HG03103 (cell line): ENCODE measurements at regions not wholly inside any gene's neighbourhood (a gene's known extent, or its start where the extent isn't known, plus 50 kb on each side); places are given as distances from the start of the nearest gene placed in this dataset.
"Not testable (repeated sequence)": the region's sequence is repeated elsewhere in the genome, so short reads cannot be mapped to it uniquely, and the experiment has no call there.

Source experiments
- ATAC-seq: cut with Tn5 transposase; IDR thresholded peaks from one replicate; pipeline ENCODE4 v1.9.1; 2021; ENCODE audit warnings: low read depth; ENCODE audit not compliant: unreplicated experiment

DNA sequence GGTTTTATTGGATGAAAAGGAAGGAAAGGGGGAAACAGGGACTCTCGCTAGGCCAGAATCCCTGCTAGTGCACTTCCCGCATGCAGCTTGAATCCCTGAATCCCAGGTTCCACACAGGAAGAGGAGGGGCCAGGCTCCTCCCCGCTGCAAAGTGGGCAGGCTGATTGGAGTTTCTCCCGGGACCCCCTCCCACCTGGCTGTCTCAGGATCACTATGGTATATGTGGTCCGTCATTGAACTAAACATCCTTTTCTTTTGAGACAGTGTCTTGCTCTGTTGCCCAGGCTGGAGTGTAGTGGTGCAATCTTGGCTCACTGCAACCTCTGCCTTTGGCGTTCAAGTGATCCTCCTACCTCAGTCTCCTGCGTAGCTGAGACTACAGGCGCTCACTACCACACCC is 70.7 kb downstream of the FAM50B start:
- no peak for ATAC-seq

DNA sequence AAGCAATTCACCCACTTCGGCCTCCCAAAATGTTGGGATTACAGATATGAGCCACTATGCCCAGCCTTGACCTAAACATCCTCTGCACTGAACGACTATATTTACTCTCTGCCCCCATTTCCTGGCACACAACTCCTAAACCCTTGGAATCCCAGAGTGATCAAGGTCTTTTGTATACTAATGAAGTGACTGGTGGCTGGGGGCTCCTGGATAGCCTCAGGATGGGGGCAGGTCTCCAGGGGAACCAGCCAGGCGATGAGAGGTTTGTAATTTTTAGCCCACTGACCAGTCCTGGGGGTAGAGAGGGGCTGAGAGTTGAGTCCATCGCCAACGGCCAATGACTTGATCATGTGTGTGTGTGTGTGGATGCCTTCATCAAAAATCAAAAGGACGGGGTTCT is 71.1 kb downstream of the FAM50B start:
- no peak for ATAC-seq

DNA sequence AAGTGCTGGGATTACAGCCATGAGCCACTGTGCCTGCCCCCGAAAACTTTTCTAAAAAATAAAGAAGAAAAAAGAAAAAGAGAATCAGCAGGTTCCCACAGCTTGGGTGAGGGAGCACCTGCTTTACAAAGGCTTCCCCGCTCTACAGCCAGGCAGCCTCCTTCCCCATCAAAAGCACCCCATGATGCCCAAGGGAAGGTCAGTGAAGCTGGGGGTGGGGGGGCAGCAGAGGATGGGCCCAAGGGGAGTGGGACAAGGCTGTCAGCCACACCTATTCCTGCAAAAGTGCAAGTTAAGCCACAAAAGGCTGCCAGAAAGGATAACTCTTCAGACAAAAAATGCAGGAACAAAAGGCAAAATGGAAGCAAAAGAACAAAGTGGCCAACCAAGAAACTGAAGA is 72.5 kb downstream of the FAM50B start:
- no peak for ATAC-seq

DNA sequence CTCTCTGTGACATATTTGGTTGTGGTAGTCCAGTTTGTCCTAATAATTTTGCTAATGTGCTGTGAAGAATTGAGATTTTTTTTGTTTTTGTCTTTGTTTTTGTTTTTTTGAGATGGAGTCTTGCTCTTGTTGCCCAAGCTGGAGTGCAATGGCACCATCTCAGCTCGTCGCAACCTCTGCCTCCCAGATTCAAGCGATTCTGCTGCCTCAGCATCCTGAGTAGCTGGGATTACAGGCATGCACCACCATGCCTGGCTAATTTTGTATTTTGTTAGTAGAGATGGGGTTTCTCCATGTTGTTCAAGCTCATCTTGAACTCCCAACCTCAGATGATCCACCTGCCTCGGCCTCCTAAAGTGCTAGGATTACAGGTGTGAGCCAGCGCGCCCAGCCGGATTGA is 73.4 kb downstream of the FAM50B start:
- not testable (repeated sequence) for ATAC-seq

DNA sequence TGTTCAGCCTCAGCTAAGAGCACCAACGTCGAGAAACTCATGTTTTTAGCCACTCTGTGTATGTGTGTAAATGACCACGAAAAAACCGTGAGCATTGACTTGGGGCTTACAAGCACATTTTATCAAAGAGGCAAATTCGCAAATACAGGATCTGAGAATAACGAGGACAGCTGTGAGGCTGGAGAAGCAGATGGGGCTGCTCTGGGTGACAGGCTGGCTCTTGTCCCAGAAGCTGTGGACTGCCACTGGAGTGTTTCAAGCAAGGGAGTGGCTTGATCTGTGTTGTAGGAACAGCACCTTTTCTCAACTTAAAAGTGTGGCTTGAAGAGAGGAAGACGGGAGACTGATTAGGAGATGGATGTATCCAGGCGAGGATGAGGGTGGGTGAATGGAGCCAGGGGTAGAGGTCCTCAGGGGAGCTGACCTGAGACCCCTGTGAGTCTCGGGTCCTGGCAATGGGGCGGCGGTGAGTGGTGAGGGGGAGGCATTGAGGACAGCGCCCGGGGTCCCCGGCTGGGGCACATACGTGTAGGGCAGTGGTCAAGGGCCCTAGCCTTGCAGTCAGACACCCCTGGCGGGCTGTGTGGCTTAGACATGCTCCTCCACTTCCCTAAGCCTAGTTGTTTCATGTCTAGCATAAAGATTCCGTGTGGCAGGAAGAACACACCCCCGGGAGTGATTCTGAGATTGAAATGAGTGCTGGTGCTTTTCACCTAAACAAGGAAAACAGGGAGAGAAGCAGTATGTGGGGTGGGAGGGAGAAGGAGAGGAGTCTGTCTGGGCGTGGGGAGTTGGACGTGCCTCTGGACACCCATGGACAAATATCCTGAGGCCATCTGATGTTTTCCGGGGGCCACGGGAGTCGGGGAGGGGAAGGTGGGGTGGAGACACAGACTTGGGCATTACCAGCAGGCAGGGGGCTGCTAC is 76.3 kb downstream of the FAM50B start:
- not testable (repeated sequence) for ATAC-seq

DNA sequence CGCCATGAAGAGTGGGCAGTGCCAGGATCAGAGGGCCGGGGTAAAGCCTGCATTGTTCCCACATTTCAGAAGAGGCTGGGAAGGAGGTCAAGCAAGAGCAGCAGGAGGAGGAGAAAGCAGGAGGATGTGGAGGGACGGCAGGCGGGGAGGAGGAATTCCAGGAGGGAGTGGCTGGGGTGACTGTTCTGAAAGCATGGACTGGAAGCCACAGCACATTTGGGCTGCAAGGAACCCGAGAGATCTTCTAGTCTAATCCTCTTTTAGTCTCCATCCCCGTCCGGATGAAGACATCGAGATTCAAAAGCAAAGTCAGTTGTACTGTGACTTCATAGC is 76.9 kb downstream of the FAM50B start:
- no peak for ATAC-seq

DNA sequence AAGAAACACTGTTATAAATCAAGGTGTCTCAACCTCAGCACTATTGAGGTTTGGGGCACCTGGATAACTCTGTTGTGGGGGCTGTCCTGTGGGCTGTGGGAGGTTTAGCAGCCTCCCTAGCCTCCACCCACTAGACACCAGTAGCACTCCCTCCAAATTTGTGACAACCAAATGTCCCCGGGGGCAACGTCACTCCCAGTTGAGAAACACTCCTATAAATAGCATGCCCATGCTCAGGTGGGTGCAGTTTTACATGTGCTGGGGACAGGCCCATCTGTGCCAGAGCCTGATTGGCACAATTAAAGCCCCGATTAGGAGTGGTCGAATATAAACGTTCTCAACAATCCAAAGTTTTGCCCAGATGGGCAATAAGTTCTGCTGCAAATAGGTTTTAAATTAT is 78.9 kb downstream of the FAM50B start:
- ATAC-seq = no peak

DNA sequence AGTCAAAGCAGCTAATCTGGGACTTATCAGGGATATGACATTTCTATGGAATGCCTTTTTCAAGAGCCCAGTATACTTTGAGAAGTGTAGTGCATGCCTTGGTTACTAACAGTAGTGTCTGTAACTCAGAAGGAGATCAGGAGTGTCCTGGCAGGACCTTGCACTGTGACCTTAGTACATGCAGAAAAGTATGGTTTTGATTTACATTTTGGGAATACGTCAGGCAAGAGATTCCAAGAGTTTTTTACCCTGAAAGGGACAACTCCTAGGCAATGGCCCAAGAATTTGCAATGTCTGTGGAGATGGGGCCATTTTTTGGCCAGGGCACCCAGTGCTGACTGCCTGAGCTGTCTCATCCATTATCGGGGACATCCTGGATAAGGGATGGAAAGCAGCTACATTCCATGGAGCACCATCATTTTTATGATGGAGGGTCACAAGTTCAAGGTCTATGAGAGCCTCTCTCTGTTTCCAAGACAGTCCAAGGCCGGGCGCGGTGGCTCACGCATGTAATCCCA is 80.2 kb downstream of the FAM50B start:
- ATAC-seq = no peak

DNA sequence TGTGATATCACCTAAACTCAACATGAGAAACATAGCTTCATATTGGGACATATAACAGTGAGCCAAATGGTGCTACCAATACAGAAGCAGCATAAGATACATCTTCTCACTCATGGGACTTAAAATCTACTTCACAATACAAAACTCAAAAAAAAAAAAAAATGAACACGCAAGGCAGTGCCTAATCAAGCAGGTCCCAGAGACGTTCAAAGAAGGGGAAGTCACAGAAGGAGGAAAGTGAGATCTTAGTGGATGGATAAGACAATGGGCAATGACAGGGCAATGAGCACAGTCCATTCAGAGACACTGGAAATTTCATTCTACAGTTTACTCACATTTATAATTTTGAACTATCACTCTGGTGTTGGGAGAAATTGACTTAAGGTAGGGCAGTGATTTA is 88.3 kb downstream of the FAM50B start:
- ATAC-seq = no peak

DNA sequence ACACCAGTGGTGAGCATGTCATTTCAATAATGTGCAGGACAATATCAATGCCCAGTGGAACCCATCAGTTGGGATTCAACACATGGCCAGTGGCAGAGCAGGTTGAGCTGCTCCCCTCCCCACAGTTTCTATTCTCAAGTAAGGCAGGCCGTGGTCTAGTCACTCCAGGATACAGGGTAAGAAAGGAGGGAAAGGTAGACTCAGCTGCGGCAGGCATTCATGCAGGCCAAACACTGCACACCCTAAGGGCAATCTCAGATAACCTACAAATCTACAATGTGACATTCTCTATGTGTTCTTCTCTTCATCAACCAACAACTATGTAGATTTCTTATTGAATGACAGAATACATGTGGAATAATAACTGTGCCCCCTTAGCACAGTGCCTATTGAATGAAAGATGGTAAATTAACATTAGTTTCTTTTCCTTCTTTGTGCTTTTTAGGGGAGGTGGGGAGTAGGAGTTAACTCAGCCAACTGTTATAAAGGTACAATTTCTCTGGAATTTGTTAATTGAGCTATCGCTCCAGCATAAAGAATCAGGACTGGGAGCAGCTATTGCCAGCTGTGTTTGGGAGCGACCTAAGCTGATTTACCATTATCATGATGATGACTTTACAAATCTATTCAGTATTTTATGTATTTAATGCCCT is 89.7 kb downstream of the FAM50B start:
- ATAC-seq = no peak

DNA sequence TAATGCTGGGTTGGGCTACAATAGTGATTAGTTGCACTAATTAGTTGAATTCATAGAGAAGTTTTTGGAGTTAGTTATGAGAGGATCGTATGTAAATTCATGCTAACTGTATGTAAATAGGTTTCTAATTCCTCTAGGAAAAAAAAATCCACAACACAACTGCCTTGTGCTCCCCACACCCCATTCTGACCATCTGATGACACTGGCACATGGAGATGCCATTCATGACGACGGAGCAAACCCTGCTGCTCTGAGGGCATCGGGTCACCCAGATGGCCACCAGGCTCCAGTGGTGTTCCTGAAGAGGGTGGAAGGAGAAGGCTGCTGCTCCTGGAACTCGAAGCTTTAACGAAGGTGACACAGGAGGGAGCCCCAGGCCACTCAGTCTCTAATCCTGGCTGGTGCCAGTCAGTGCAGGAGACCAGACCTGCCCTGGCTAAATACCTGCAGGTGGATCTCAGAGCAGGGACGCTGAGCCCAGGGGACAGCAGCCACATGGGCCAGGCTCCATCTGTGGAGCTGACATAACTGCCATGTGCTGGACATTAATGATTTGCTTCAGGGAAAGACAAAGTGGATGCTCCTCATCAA is 90.3 kb downstream of the FAM50B start:
- no peak for ATAC-seq

DNA sequence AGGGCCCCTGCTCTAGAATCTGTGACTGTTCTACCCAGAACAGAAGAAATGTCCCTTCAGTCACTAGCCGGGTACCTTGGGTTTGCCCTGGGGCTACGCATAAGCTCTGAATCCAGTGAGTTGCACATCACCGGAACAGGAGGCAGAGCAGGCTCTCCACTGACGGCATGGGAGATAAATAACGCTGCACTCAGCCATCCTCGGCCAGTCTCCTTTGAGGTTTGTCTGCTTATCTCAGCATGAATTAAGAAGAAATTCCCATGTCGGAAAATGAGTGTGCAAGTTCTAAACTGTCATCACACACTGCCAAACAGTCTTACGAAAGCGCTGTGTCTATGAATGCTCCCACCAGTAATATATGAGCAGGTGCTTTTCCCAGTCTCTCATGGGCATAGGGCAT is 90.8 kb downstream of the FAM50B start:
- ATAC-seq = no peak

DNA sequence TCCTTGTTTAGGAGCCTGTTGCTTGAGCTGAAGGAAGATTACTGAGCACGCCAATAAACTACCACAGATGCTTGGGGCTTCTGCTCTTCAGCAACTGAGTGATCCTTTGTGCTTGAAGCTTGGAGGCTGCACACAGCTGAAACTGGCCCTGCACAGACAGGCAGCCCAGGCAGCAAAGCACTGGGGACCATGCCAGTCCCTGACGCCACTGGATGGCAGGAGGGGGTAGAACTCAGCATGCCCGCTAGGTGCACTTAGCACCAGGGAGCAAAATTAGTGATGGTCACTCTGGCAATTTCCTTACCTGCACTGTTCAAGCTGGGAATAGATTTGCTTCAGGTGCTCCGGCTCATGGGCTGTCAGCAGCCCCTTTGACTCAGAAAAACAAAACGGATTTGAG is 91.5 kb downstream of the FAM50B start:
- no peak for ATAC-seq

DNA sequence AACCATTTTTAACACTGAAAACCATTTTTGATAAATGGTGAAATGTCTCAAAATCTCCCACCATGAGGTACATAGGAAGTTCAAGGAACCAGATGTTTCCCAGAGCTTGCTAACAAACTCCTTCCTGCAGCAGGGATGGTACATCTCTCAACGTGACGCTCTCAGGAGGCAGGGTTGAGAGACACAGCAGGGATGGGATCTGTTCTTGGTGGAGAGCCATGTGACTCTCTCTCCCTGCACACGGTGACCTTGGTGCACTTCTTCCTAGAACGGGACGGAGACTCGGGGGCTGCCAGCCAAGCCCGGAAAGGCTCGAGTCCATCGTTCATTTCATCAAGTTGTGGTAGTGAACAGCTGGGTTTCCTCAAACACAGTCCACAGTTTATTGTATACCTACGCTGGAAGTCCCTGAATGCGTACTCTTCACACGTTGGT is 94.2 kb downstream of the FAM50B start:
- ATAC-seq = no peak

DNA sequence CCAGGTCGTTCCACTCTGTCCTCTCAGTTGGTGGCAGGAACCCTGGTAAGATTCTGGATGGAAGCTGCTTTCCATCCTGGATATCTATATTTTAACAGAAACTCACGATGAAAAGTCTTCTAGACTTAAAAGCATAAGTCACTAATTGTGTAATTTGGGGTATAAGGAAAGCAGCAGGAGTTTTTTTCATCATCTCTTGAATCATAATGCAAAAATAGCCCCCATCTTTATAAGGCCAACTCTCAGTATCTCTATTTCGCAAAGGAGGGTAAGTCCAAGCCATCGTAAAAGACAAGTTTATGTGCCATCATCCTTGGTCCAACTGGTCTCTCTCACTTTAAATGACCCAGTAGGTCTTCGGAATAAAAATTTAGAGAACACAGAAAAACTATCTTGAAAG is 95.1 kb downstream of the FAM50B start:
- no peak for ATAC-seq

DNA sequence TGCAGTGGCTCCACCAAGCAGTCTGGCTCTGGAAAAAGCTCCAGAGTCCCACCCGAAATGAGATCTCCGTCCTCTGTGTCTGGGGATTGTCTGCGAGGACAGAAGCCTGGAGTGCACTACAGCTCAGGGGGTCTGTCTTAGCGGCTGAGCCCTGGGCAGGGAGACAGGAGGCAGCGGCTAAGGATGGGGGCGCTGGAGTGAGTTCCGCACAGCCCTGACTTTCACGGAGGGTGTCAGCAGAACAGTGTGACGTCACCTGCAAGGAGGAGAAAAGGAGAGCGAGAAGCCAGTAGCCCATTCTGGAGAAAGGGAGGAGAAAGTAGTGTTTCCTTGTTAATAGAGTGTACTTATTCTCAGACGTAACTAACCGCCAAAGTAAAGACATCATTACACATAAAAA is 97.6 kb downstream of the FAM50B start:
- ATAC-seq = no peak

DNA sequence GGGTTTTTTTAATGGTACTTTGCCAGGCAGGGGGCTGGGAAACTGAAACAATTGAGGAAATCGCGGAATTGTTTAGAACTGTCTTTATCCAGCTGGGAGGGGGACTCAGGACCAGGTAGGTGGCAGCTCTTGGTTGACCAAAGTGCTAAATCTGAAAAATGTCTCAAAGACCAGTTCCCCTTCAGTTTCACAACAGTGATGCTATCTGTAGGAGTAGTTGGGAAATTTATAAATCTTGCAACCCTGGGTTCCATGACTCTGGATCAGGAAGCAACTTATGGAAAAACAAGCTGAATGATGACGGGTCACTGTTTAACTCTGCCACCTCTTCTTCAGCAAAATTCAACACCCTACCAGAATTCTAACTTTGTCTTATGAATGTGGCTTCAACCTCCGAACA is 99.7 kb downstream of the FAM50B start:
- no peak for ATAC-seq

DNA sequence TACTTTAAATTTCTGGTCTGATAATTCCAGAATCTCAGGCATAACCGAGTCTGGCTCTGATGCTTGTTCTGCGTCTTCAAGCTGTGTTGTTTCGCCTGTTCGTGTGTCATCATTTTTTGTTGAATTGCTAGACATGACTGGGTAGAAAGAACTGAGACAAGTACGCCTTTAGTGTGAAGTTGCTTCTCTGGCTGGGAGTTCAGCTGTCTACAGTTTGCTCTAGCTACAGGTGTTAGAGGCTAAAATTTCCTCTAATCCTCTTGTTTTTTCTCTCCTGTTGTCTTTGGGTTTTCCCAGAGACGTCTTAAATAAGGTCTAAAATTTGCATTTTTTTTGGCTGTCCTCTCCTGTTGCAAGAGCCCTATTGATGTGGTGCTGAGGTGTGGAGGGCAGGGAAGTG is 100.3 kb downstream of the FAM50B start:
- no peak for ATAC-seq

DNA sequence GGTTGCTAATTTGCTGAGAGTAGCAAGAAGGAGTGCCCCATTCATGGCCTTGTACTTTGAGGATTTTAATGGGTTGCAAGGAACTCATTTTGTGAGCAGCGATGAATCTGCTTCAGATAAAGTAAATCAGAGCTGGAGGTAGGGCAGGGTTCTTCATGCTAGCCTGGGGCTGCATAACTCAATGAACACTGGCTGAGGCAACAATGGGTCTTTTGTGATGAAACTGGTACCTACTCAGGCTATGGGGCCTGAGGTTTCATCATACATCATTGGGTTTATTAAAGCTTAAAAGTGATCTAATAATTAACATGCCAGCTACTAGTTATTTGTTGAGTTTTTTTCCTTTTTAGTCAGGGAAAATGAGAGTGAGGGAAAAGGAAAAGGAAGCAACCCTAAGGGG is 106.9 kb downstream of the FAM50B start:
- no peak for ATAC-seq

DNA sequence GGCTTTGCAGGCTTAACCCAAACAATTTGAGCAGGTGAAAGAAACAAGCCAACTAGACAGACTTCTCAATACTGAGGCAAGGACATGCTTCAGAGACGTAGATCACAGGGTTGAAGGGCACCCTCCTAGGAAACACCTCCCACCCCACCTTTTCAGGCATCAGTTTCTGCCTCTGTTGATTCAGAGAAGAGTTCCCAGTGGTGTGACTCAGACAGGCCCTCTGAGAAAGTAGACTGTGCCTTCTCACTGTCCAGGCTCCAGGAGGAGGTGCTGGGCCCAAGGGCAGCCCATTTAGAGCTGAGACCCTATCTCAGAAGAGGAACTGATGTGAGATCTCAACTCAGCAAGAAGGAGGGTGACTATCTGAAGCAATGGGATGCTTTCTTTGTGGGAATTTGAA is 108.1 kb downstream of the FAM50B start:
- no peak for ATAC-seq

DNA sequence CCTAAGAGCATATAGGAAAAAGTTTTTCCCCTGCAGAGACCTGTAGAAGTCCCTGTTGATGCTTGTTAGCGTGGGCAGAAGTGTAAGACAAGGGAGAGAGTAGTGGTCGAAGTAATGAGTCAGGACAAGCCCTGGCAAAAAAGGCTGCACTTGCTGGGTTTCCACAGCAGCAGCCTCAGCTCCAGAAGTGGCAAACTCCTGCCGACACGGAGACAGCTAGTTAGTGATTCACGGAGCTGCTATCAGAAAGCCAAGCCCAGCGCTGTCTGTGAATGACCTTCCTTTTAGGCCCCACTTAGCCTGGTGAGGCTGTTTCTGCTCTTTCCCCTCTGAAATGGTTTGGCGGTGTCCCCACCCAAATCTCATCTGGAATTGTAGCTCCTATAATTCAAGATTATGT is 109.1 kb downstream of the FAM50B start:
- ATAC-seq = no peak

DNA sequence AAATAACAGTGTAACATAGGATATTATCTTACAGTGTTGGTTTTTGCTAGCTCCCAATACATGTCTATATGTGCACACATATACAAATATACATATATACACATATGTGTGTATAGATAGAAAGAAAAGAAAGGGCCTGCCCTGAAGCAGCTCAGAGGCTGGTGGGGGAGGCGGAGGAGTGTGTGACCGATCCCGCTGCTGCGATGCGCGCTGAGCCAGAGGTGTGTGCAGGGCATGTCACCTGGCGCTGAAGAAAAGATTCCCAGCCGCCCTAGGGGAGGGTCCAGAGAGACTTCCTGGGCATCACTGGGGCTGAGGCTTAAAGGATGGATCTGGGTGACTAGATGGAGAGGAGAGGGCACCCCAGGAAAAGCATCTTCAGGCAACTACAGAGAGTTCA is 110.2 kb downstream of the FAM50B start:
- no peak for ATAC-seq
